C4-2B (cell line): ENCODE measurements at regions not wholly inside any gene's neighbourhood (a gene's known extent, or its start where the extent isn't known, plus 50 kb on each side); places are given as distances from the start of the nearest gene placed in this dataset.

Source experiments
- ZFX ChIP-seq: fragments of 450-650 bp; IDR thresholded peaks from 2 replicates; pipeline ENCODE4 v1.6.1; 2017
- TF ChIP-seq, protein P1 (sequence below): fragments of 450-650 bp; conservative IDR thresholded peaks from 2 replicates; pipeline ENCODE4 v1.5.1; 2017; ENCODE audit warnings: mild to moderate bottlenecking

DNA sequence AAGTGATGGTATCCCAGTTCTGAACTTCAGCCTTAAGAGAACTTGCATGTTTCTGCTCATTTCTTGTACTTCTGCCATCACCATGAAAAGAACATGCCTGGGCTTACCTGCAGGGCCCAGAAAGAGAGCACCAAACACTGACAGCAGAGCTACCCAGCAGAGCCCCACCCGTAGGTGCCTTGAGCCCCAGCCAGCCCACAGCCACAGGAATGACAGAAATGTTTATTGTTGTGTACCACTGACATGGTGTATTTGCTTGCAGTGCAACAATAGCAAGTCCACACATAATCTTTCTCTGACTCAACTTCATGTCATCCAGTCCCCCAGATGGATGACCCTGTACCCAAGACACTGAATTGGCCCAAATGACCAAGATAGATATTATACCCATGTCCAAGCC, 195.2 kb downstream of the TSHZ3 start:
- TF ChIP-seq, protein P1, sequence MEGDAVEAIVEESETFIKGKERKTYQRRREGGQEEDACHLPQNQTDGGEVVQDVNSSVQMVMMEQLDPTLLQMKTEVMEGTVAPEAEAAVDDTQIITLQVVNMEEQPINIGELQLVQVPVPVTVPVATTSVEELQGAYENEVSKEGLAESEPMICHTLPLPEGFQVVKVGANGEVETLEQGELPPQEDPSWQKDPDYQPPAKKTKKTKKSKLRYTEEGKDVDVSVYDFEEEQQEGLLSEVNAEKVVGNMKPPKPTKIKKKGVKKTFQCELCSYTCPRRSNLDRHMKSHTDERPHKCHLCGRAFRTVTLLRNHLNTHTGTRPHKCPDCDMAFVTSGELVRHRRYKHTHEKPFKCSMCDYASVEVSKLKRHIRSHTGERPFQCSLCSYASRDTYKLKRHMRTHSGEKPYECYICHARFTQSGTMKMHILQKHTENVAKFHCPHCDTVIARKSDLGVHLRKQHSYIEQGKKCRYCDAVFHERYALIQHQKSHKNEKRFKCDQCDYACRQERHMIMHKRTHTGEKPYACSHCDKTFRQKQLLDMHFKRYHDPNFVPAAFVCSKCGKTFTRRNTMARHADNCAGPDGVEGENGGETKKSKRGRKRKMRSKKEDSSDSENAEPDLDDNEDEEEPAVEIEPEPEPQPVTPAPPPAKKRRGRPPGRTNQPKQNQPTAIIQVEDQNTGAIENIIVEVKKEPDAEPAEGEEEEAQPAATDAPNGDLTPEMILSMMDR, result no peak
- TF ChIP-seq ZFX, result no peak
